CD4-positive, alpha-beta T cell treated with Interferon alpha-2 for 1 hour (primary cell): ENCODE measurements at regions not wholly inside any gene's neighbourhood (a gene's known extent, or its start where the extent isn't known, plus 50 kb on each side); places are given as distances from the start of the nearest gene placed in this dataset.

Source experiments
- DNase-seq, 2 donors: peaks; one replicate each; pipeline ENCODE4 v3.0.0-alpha.2; 2020 to 2022

DNA sequence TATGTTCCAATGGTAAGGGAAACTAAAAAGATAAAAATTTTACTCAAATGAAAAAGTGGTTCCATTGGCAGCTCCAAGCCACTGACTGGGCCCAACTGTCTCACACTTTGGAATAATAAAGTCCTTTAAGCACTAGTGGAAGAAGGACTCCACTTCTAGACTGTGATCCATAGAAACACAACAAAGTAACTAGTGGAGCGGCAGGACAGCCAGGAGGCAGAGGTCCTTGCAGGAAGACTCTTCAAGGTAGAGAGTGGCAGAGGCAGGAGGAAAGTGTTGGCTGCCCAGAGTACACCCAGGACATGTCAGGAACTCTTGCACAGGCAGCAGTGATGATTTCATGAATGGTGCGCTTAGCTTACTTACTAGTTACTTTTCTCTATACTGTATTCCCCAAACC lies 65.0 kb upstream of the CCN6 start:
- DNase-seq = no peak

DNA sequence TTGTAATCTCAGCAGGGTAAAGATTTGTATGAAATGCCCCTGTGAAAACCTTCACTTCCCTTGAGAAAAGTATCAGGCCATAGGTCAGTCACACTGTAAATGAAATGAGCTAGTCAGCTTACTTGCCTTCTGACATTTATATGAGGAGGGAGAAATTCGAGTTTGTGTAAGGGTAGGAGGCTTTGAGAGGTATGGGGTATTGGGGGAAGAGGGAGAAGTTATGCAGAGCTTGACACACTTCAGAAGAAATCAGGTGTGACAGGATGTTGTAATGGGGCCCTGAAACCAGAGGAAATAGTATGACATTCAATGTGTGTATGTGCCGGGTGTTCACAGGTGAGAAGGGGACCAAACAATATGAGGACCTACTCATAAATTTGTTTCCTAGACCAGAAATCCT lies 64.2 kb upstream of the CCN6 start:
- peak; percentile 31 to 70 for DNase-seq

- peak; percentile 46 to 62 for DNase-seq
Observed at GRCh38 chr6:111990214-111990613, 63.7 kb upstream of the CCN6 start.

DNA sequence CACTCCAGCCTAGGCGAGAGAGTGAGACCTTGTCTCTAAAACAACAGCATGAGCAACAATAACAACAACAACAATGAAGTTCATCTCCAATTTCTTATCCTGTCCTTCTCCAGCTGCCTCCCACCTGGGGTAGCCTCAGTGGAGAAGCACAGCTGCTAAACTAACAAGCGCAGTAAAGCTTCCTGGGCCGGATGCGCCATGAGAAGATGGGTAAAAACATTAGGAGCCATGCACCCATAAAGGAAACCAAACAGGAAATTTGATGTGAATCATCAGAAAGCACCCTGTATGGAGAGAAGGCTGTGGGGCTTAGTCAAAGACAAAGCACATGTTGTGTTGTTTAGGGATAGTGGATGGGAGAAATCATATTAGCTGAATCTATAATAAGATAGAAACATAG lies 61.1 kb upstream of the CCN6 start:
- peak; percentile 32 to 63 for DNase-seq

GRCh38 chr6:111993342-111993741 lies 60.6 kb upstream of the CCN6 start:
- no peak for DNase-seq

- no peak for DNase-seq
Observed at GRCh38 chr6:111994791-111995190, 59.1 kb upstream of the CCN6 start.

GRCh38 chr6:111995404-111995803 lies 58.5 kb upstream of the CCN6 start:
- no peak for DNase-seq

GRCh38 chr6:111996144-111996865 lies 57.6 kb upstream of the CCN6 start:
- DNase-seq = no peak

- DNase-seq = peak; percentile 83 to 86
Observed at GRCh38 chr6:111997078-111997852, 56.6 kb upstream of the CCN6 start.

DNA sequence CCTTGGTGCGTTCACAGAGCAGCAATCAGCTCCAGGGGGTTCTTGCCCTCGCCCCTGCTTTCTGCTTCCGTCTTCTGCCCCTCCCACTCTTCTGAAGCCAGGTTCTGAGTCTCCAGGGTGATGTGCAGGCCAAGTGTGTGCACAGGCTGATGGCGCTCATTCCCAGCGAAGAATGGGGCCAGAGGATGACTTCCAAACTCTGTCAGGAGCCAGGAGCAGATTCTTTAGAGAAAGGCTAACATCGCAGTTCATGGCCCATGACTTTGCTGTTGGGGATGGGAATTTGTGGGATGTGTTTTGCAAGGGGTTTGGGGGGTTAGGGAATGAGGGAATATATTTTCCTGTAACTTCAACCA lies 56.1 kb upstream of the CCN6 start:
- no peak for DNase-seq

GRCh38 chr6:112002307-112002706 lies 51.6 kb upstream of the CCN6 start:
- DNase-seq = no peak
